K562 (cell line): ENCODE measurements at regions not wholly inside any gene's neighbourhood (a gene's known extent, or its start where the extent isn't known, plus 50 kb on each side); places are given as distances from the start of the nearest gene placed in this dataset.

Source experiments
- ATAC-seq: fragments of 200-7000 bp; cut with Tn5 transposase; 3 replicates; pipeline ENCODE4 v1.9.1; 2020; ENCODE audit warnings: moderate library complexity
- BruUV-seq: library from RNA; stranded (reverse); fragments of 400-500 nt; replicated peaks from 2 replicates; lab custom pipeline; 2021; lab: Mats Ljungman, UMichigan
- CTCF ChIA-PET: fragments of 300-600 bp; formaldehyde crosslinking; extraction: SDS; loops from one replicate; lab custom pipeline; 2021; ENCODE audit warnings: low intra/inter-chr PET ratio; lab: Yijun Ruan, JAX
- POLR2A ChIA-PET: fragments of 300-600, 350-650 bp; sonication (Branson Sonifier 250); formaldehyde crosslinking; extraction: SDS; loops from one replicate; lab custom pipeline; 2021; ENCODE audit warnings: antibody characterized with exemption, inconsistent platforms; lab: Yijun Ruan, JAX
- DNase-seq, 4 experiments: peaks; one replicate each; pipeline versions ENCODE4 v3.0.0 to v3.0.0-alpha.2; 2011 to 2018; ENCODE audit warnings: low spot score in 3 of 4, mixed read lengths in 3 of 4; ENCODE audit errors: extremely low read depth in 1 of 4
- FAIRE-seq: peaks from 2 replicates; lab custom pipeline; 2011; peaks lifted over from hg19 to GRCh38; lab: Jason Lieb, UNC
- H2AFZ ChIP-seq: 2 replicates; pipeline ENCODE4 v1.6.0; 2011; ENCODE audit warnings: low read depth, low read length, control low read depth, inconsistent platforms
- H3K27ac ChIP-seq: fragments of 200-600 bp; 3 replicates; pipeline ENCODE4 v1.8.0; 2011; ENCODE audit warnings: low read depth, mild to moderate bottlenecking, control low read depth, inconsistent platforms, low read length, moderate library complexity, mixed read lengths; ENCODE audit errors: extremely low read depth
- H3K27me3 ChIP-seq, 2 experiments: fragments of 300-600 bp in 1 of 2; 2 replicates in 1 of 2; 3 replicates in 1 of 2; pipeline versions ENCODE4 v1.6.0 to v1.8.0; 2011; ENCODE audit warnings: inconsistent platforms in 2 of 2, low read length in 2 of 2, mild to moderate bottlenecking in 1 of 2, mixed read lengths in 1 of 2, moderate library complexity in 1 of 2; ENCODE audit not compliant: control insufficient read depth in 2 of 2, insufficient read depth in 2 of 2
- H3K36me3 ChIP-seq: fragments of 300-600 bp; 3 replicates; pipeline ENCODE4 v1.8.0; 2011; ENCODE audit warnings: mild to moderate bottlenecking, low read length, inconsistent platforms; ENCODE audit not compliant: control insufficient read depth, insufficient read depth
- H3K4me1 ChIP-seq, 2 experiments: fragments of 200-600 bp in 1 of 2; replicated peaks in 1 of 2; 2 replicates in 1 of 2; 3 replicates in 1 of 2; pipeline versions ENCODE4 v1.5.1 to v1.8.0; 2011; ENCODE audit warnings: inconsistent platforms in 2 of 2, low read length in 2 of 2, mild to moderate bottlenecking in 1 of 2, mixed read lengths in 1 of 2, moderate library complexity in 1 of 2; ENCODE audit not compliant: control insufficient read depth in 2 of 2, insufficient read depth in 2 of 2
- H3K4me2 ChIP-seq: 2 replicates; pipeline ENCODE4 v1.6.1; 2011; ENCODE audit warnings: low read length, control low read depth, inconsistent platforms, mixed read lengths; ENCODE audit not compliant: insufficient read depth
- H3K4me3 ChIP-seq: fragments of 200-600 bp; sonication (generic), shearing (Covaris generic); 2 replicates; pipeline ENCODE4 v1.5.1; 2016; ENCODE audit warnings: control low read depth, inconsistent platforms
- H3K79me2 ChIP-seq: fragments of 200-600 bp; 3 replicates; pipeline ENCODE4 v1.8.0; 2011; ENCODE audit warnings: low read length, inconsistent platforms; ENCODE audit not compliant: control insufficient read depth, insufficient read depth
- H3K9ac ChIP-seq, 2 experiments: 2 replicates each; pipeline versions ENCODE4 v1.6.0 to v1.6.1; 2011; ENCODE audit warnings: low read depth in 2 of 2, low read length in 2 of 2, control low read depth in 1 of 2, inconsistent platforms in 1 of 2, mild to moderate bottlenecking in 1 of 2, mixed read lengths in 1 of 2; ENCODE audit not compliant: insufficient read depth in 1 of 2
- H3K9me1 ChIP-seq: one replicate; pipeline ENCODE4 v1.6.0; 2011; ENCODE audit warnings: inconsistent platforms, mild to moderate bottlenecking, low read length, moderate library complexity; ENCODE audit not compliant: control insufficient read depth, insufficient read depth
- H3K9me3 ChIP-seq: replicated peaks from 2 replicates; pipeline ENCODE4 v1.5.1; 2011; ENCODE audit warnings: low read depth, low read length, inconsistent platforms; ENCODE audit not compliant: control insufficient read depth, insufficient read depth
- H4K20me1 ChIP-seq: replicated peaks from 2 replicates; pipeline ENCODE4 v1.6.1; 2011; ENCODE audit warnings: low read length, inconsistent platforms, mixed read lengths; ENCODE audit not compliant: control insufficient read depth, insufficient read depth
- COPS2 ChIP-seq: fragments of 450-650 bp; conservative IDR thresholded peaks from 2 replicates; pipeline ENCODE4 v1.6.1; 2016; ENCODE audit warnings: mild to moderate bottlenecking, moderate library complexity
- HNRNPLL ChIP-seq: fragments of 200-400 bp; formaldehyde crosslinking; IDR thresholded peaks from 2 replicates; pipeline ENCODE4 v1.6.1; 2017; ENCODE audit warnings: low read length, low read depth, mild to moderate bottlenecking; ENCODE audit not compliant: poor library complexity, severe bottlenecking
- HOXB6 ChIP-seq: fragments of 250-450 bp; sonication (Bioruptor Pico); IDR thresholded peaks from 2 replicates; pipeline ENCODE4 v1.5.1; 2022; ENCODE audit warnings: mild to moderate bottlenecking, borderline replicate concordance
- ILF3 ChIP-seq: fragments of 450-650 bp; IDR thresholded peaks from 2 replicates; pipeline ENCODE4 v1.6.1; 2018; ENCODE audit warnings: antibody characterized with exemption, mild to moderate bottlenecking, moderate library complexity, borderline replicate concordance
- LCOR ChIP-seq: sonication (generic); formaldehyde crosslinking; IDR thresholded peaks from 2 replicates; pipeline ENCODE4 v1.8.0; 2022; ENCODE audit warnings: mild to moderate bottlenecking, missing genetic modification reagents
- MCM7 ChIP-seq, 2 experiments: fragments of 450-650 bp; IDR thresholded peaks; 2 replicates each; pipeline ENCODE4 v1.6.1; 2016 to 2018
- MYNN ChIP-seq, 2 experiments: sonication (generic); formaldehyde crosslinking in 1 of 2; IDR thresholded peaks; 2 replicates each; pipeline versions ENCODE4 v1.5.0 to v1.6.1; 2016 to 2020; ENCODE audit warnings: antibody characterized with exemption in 1 of 2, missing genetic modification reagents in 1 of 2
- NR3C1 ChIP-seq: sonication (generic); formaldehyde crosslinking; IDR thresholded peaks from 2 replicates; pipeline ENCODE4 v1.8.1; 2022; ENCODE audit warnings: missing genetic modification reagents
- RBM25 ChIP-seq: fragments of 200-400 bp; formaldehyde crosslinking; IDR thresholded peaks from 2 replicates; pipeline ENCODE4 v1.6.1; 2018; ENCODE audit warnings: low read length, low read depth, moderate library complexity; ENCODE audit not compliant: severe bottlenecking
- TCF7 ChIP-seq: sonication (generic); IDR thresholded peaks from 2 replicates; pipeline ENCODE4 v1.6.1; 2016; ENCODE audit warnings: antibody characterized with exemption, borderline replicate concordance
- TRIM24 ChIP-seq, 2 experiments: fragments of 450-650 bp; IDR thresholded peaks; 2 replicates each; pipeline ENCODE4 v1.6.1; 2016
- XRCC4 ChIP-seq: IDR thresholded peaks from one replicate; pipeline ENCODE4 v1.6.1; 2011; ENCODE audit not compliant: insufficient read depth, insufficient read length; ENCODE audit errors: extremely low read depth
- ZBTB9 ChIP-seq: fragments of 450-650 bp; formaldehyde crosslinking; IDR thresholded peaks from 2 replicates; pipeline ENCODE4 v1.4.0; 2020; ENCODE audit warnings: mild to moderate bottlenecking, moderate library complexity
- ZNF277 ChIP-seq: fragments of 250-450 bp; sonication (Bioruptor Pico); IDR thresholded peaks from 2 replicates; pipeline ENCODE4 v1.8.0; 2022; ENCODE audit warnings: inconsistent platforms, mild to moderate bottlenecking, moderate library complexity, borderline replicate concordance
- ZNF280A ChIP-seq: fragments of 450-650 bp; IDR thresholded peaks from 2 replicates; pipeline ENCODE4 v1.6.1; 2018; ENCODE audit warnings: mild to moderate bottlenecking, low read depth; ENCODE audit not compliant: partially characterized antibody
- ZNF384 ChIP-seq: IDR thresholded peaks from 2 replicates; pipeline ENCODE4 v1.6.1; 2012; ENCODE audit warnings: low read depth, low read length, improper control_type of control experiment
- ZNF512 ChIP-seq: IDR thresholded peaks from 2 replicates; pipeline ENCODE4 v1.6.1; 2016; ENCODE audit warnings: missing genetic modification characterization, missing compliant biosample characterization
- ZNF584 ChIP-seq: fragments of 200-800 bp; sonication (Bioruptor generic); IDR thresholded peaks from 2 replicates; pipeline ENCODE4 v1.6.1; 2016; ENCODE audit warnings: low read depth, mild to moderate bottlenecking, missing genetic modification characterization, missing compliant biosample characterization
- ZNF780A ChIP-seq: fragments of 250-450 bp; sonication (Bioruptor Pico); IDR thresholded peaks from 2 replicates; pipeline ENCODE4 v1.5.0; 2021; ENCODE audit warnings: mild to moderate bottlenecking
- WGBS: fragments of 100-300 bp; shearing (Covaris generic); methylation state at CpG from one replicate; pipeline ENCODE4 v1.1.6; 2016; ENCODE audit warnings: low coverage, mixed read lengths; ENCODE audit not compliant: insufficient coverage; ENCODE audit errors: missing lambda C conversion rate; 5-methylcytosine and 5-hydroxymethylcytosine counted together
- in situ Hi-C: fragments of 300-500 bp; cut with MboI; formaldehyde crosslinking; loops from 4 replicates; pipeline ENCODE4 v1.15.0; 2018; ENCODE audit warnings: inconsistent platforms, mixed read lengths
- intact Hi-C: fragments of 100-400 bp; cut with micrococcal nuclease; formaldehyde crosslinking; loops from 2 replicates; pipeline ENCODE4 v1.14.2; 2022

- no peak overlapping the region for H3K27ac ChIP-seq
- no peaks in the 10 kb centered on the region for H4K20me1 ChIP-seq
- no peaks in the 10 kb centered on the region for H3K79me2 ChIP-seq
- H3K4me3 ChIP-seq, result no peak overlapping the region
- 0% methylated on average over 1 of the region's 1 CpG for WGBS
- FAIRE-seq, result no peak
- no TSS peak for BruUV-seq
- H2AFZ ChIP-seq, result no peak overlapping the region
- H3K4me2 ChIP-seq, result no peak overlapping the region
- H3K9me1 ChIP-seq, result no peaks in the 10 kb centered on the region
- no peak for TF ChIP-seq MCM7 (IDR thresholded peaks at IDR 0.05)
- TF ChIP-seq ZNF512 (tag), result no peak
- TF ChIP-seq TCF7, result no peak
- TF ChIP-seq TRIM24 (IDR thresholded peaks at IDR 0.05), result no peak
- TF ChIP-seq ZNF384, result no peak
- TF ChIP-seq XRCC4, result no peak
- no peak for TF ChIP-seq ILF3
- no peak for TF ChIP-seq NR3C1 (CRISPR knock-in tag)
- no peak for TF ChIP-seq MYNN (IDR thresholded peaks at IDR 0.05)
- no peak for TF ChIP-seq MYNN (CRISPR knock-in tag; IDR thresholded peaks at IDR 0.05)
- no peak for TF ChIP-seq ZNF584 (CRISPR knock-in tag)
- no peak for TF ChIP-seq ZBTB9 (CRISPR knock-in tag)
- TF ChIP-seq HNRNPLL, result no peak
- TF ChIP-seq ZNF280A, result no peak
- no peak for TF ChIP-seq COPS2
- TF ChIP-seq HOXB6 (CRISPR knock-in tag), result no peak
- TF ChIP-seq ZNF780A (CRISPR knock-in tag), result no peak
- TF ChIP-seq ZNF277 (CRISPR knock-in tag), result no peak
- no peak for TF ChIP-seq RBM25
- TF ChIP-seq LCOR (CRISPR knock-in tag), result no peak
- TF ChIP-seq, all 486 proteins: peak for 0
- Histone ChIP-seq H3K36me3 (no peaks in the 10 kb centered on the region), H3K9ac (no peak overlapping the region), H3K9me3 (no peaks in the 10 kb centered on the region), H3K27me3 (no peaks in the 10 kb centered on the region), H3K4me1 (peaks cover 0 to 19% of the 10 kb centered on the region in 2 experiments; a peak in 4 of 5 replicates)
- intact Hi-C loops, result no loop called here
- DNase-seq (no peak), ATAC-seq (no peak)
- in situ Hi-C loops, result no loop called here
- ChIA-PET CTCF (no interaction called here), POLR2A (no interaction called here)
Measured at GRCh38 chr6:105744815-105745214, 341.3 kb upstream of the PRDM1 start.
